Astrocyte (in vitro differentiated cells and primary cell): ENCODE measurements at regions not wholly inside any gene's neighbourhood (a gene's known extent, or its start where the extent isn't known, plus 50 kb on each side); places are given as distances from the start of the nearest gene placed in this dataset.

Experiments used
- EZH2 ChIP-seq: IDR thresholded peaks from 2 replicates; pipeline ENCODE4 v1.6.1; 2012; ENCODE audit warnings: mild to moderate bottlenecking, low read length, inconsistent platforms; ENCODE audit not compliant: insufficient read depth
- TF ChIP-seq, protein P1 (sequence below): IDR thresholded peaks from 2 replicates; pipeline ENCODE4 v1.5.1; 2011; ENCODE audit warnings: low read depth, mild to moderate bottlenecking, inconsistent platforms, low read length, moderate library complexity; ENCODE audit not compliant: insufficient read depth

DNA sequence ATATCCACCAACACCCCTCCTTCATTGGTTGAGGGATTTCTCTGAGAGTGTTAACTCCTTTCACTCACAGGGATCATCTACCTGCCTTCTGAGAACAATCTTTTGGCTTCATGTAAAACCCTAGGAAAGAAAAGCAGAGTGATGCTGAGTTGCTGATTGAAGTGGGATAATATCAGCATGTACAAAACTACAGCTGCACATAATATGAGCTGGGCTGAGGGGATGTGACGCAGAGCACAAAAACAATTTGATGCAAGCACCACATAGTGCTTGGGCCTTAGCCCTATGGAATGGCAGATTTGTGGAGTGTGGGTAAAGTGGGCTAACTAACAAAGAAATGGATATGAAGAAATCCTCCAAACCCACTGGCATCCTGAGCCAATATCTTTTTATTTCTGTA, 267.6 kb upstream of the KCNH8 start:
- TF ChIP-seq, protein P1, sequence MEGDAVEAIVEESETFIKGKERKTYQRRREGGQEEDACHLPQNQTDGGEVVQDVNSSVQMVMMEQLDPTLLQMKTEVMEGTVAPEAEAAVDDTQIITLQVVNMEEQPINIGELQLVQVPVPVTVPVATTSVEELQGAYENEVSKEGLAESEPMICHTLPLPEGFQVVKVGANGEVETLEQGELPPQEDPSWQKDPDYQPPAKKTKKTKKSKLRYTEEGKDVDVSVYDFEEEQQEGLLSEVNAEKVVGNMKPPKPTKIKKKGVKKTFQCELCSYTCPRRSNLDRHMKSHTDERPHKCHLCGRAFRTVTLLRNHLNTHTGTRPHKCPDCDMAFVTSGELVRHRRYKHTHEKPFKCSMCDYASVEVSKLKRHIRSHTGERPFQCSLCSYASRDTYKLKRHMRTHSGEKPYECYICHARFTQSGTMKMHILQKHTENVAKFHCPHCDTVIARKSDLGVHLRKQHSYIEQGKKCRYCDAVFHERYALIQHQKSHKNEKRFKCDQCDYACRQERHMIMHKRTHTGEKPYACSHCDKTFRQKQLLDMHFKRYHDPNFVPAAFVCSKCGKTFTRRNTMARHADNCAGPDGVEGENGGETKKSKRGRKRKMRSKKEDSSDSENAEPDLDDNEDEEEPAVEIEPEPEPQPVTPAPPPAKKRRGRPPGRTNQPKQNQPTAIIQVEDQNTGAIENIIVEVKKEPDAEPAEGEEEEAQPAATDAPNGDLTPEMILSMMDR, result no peak
- TF ChIP-seq EZH2, result no peak
